Memory B cell (primary cell): ENCODE measurements at regions not wholly inside any gene's neighbourhood (a gene's known extent, or its start where the extent isn't known, plus 50 kb on each side); places are given as distances from the start of the nearest gene placed in this dataset.

Experiments used
- ATAC-seq: fragments of 150-1000 bp; cut with Tn5 transposase; 2 replicates; pipeline ENCODE4 v1.10.0; 2021; ENCODE audit warnings: low read depth, mild to moderate bottlenecking, moderate library complexity
- DNase-seq, 2 donors: peaks; one replicate each; pipeline ENCODE4 v3.0.0; 2022; ENCODE audit warnings: low spot score in 2 of 2
- H3K27ac Mint-ChIP-seq: one replicate; pipeline ENCODE4 v1.8.0; 2022; ENCODE audit warnings: mild to moderate bottlenecking, moderate library complexity, mixed read lengths
- H3K27me3 Mint-ChIP-seq: one replicate; pipeline ENCODE4 v1.8.0; 2022; ENCODE audit warnings: mixed read lengths
- H3K36me3 Mint-ChIP-seq: one replicate; pipeline ENCODE4 v1.8.0; 2022; ENCODE audit warnings: mild to moderate bottlenecking, mixed read lengths
- H3K4me1 Mint-ChIP-seq: one replicate; pipeline ENCODE4 v1.8.0; 2022; ENCODE audit warnings: mixed read lengths
- H3K4me3 Mint-ChIP-seq: one replicate; pipeline ENCODE4 v1.8.0; 2022; ENCODE audit warnings: mild to moderate bottlenecking, moderate library complexity, mixed read lengths
- H3K9me3 Mint-ChIP-seq: one replicate; pipeline ENCODE4 v1.8.0; 2022; ENCODE audit warnings: mixed read lengths

GRCh38 chr2:59490192-59490591 is 1063.3 kb downstream of the BCL11A start:
- H3K36me3 Mint-ChIP-seq = no peaks in the 10 kb centered on the region
- H3K4me1 Mint-ChIP-seq = no peaks in the 10 kb centered on the region
- H3K27me3 Mint-ChIP-seq = peaks cover 4% of the 10 kb centered on the region
- no peak overlapping the region for H3K27ac Mint-ChIP-seq
- no peak for DNase-seq
- H3K4me3 Mint-ChIP-seq = no peak overlapping the region
- H3K9me3 Mint-ChIP-seq = peaks cover 7% of the 10 kb centered on the region
- no peak for ATAC-seq

- H3K36me3 Mint-ChIP-seq = no peaks in the 10 kb centered on the region
- no peak for DNase-seq
- no peak overlapping the region for H3K4me3 Mint-ChIP-seq
- H3K27ac Mint-ChIP-seq = no peak overlapping the region
- H3K4me1 Mint-ChIP-seq = no peaks in the 10 kb centered on the region
- no peak for ATAC-seq
- H3K27me3 Mint-ChIP-seq = peaks cover 4% of the 10 kb centered on the region
- H3K9me3 Mint-ChIP-seq = peaks cover 7% of the 10 kb centered on the region
Observed at GRCh38 chr2:59484673-59485072, 1068.8 kb downstream of the BCL11A start.

GRCh38 chr2:59463426-59463825 is 1090.0 kb downstream of the BCL11A start:
- no peaks in the 10 kb centered on the region for H3K9me3 Mint-ChIP-seq
- peaks cover 7% of the 10 kb centered on the region for H3K27me3 Mint-ChIP-seq
- DNase-seq = no peak
- H3K36me3 Mint-ChIP-seq = no peaks in the 10 kb centered on the region
- H3K27ac Mint-ChIP-seq = no peak overlapping the region
- no peak for ATAC-seq
- H3K4me3 Mint-ChIP-seq = no peak overlapping the region
- peaks cover 3% of the 10 kb centered on the region for H3K4me1 Mint-ChIP-seq

GRCh38 chr2:59462422-59463197 is 1090.8 kb downstream of the BCL11A start:
- no peak for DNase-seq
- Mint-ChIP-seq H3K4me1 (peaks cover 3% of the 10 kb centered on the region), H3K27me3 (peaks cover 7% of the 10 kb centered on the region), H3K4me3 (no peak overlapping the region), H3K27ac (no peak overlapping the region), H3K36me3 (no peaks in the 10 kb centered on the region), H3K9me3 (no peaks in the 10 kb centered on the region)
- no peak for ATAC-seq

- Mint-ChIP-seq H3K9me3 (no peaks in the 10 kb centered on the region), H3K36me3 (no peaks in the 10 kb centered on the region), H3K27ac (no peak overlapping the region), H3K4me3 (no peak overlapping the region), H3K4me1 (peaks cover 3% of the 10 kb centered on the region), H3K27me3 (peaks cover 7% of the 10 kb centered on the region)
- ATAC-seq (no peak), DNase-seq (no peak)
Observed at GRCh38 chr2:59461127-59461526, 1092.3 kb downstream of the BCL11A start.

- Mint-ChIP-seq H3K4me1 (peaks cover 3% of the 10 kb centered on the region), H3K9me3 (no peaks in the 10 kb centered on the region), H3K27ac (no peak overlapping the region), H3K27me3 (peaks cover 8% of the 10 kb centered on the region), H3K4me3 (no peak overlapping the region), H3K36me3 (no peaks in the 10 kb centered on the region)
- ATAC-seq (no peak), DNase-seq (no peak)
Observed at GRCh38 chr2:59458800-59459199, 1094.7 kb downstream of the BCL11A start.

- no peak overlapping the region for H3K27ac Mint-ChIP-seq
- DNase-seq (no peak), ATAC-seq (no peak)
- no peaks in the 10 kb centered on the region for H3K9me3 Mint-ChIP-seq
- H3K4me1 Mint-ChIP-seq = no peaks in the 10 kb centered on the region
- H3K36me3 Mint-ChIP-seq = no peaks in the 10 kb centered on the region
- no peak overlapping the region for H3K4me3 Mint-ChIP-seq
- peaks cover 8% of the 10 kb centered on the region for H3K27me3 Mint-ChIP-seq
Observed at GRCh38 chr2:59456285-59456684, 1097.2 kb downstream of the BCL11A start.

- H3K27ac Mint-ChIP-seq = no peak overlapping the region
- ATAC-seq = peak; percentile 78
- H3K4me3 Mint-ChIP-seq = no peak overlapping the region
Observed at GRCh38 chr2:59449274-59449673, 1104.2 kb downstream of the BCL11A start.

GRCh38 chr2:59440491-59440890 is 1113.0 kb downstream of the BCL11A start:
- H3K9me3 Mint-ChIP-seq = no peaks in the 10 kb centered on the region
- DNase-seq = no peak
- ATAC-seq = no peak
- H3K36me3 Mint-ChIP-seq = no peaks in the 10 kb centered on the region
- no peaks in the 10 kb centered on the region for H3K4me1 Mint-ChIP-seq
- H3K27ac Mint-ChIP-seq = no peak overlapping the region
- H3K4me3 Mint-ChIP-seq = no peak overlapping the region
- H3K27me3 Mint-ChIP-seq = peaks cover 9% of the 10 kb centered on the region

More at GRCh38 chr2:59449274-59449673, 1104.2 kb downstream of the BCL11A start:
- Mint-ChIP-seq H3K36me3 (no peaks in the 10 kb centered on the region), H3K4me1 (no peaks in the 10 kb centered on the region), H3K27me3 (peaks cover 3% of the 10 kb centered on the region), H3K9me3 (no peaks in the 10 kb centered on the region)
- peak in 1 of 2 donors; percentile 25 for DNase-seq

- Mint-ChIP-seq H3K36me3 (peaks cover 2% of the 10 kb centered on the region), H3K4me3 (no peak overlapping the region), H3K27ac (no peak overlapping the region), H3K4me1 (no peaks in the 10 kb centered on the region), H3K27me3 (peaks cover 12% of the 10 kb centered on the region), H3K9me3 (no peaks in the 10 kb centered on the region)
- DNase-seq = no peak
- ATAC-seq = no peak
Observed at GRCh38 chr2:59435635-59436034, 1117.8 kb downstream of the BCL11A start.

- Mint-ChIP-seq H3K4me1 (no peaks in the 10 kb centered on the region), H3K4me3 (no peak overlapping the region), H3K36me3 (peaks cover 2% of the 10 kb centered on the region), H3K9me3 (peaks cover 5% of the 10 kb centered on the region), H3K27ac (no peak overlapping the region), H3K27me3 (peaks cover 6% of the 10 kb centered on the region)
- ATAC-seq (no peak), DNase-seq (no peak)
Observed at GRCh38 chr2:59428940-59429339, 1124.5 kb downstream of the BCL11A start.

- Mint-ChIP-seq H3K9me3 (peaks cover 5% of the 10 kb centered on the region), H3K27me3 (peaks cover 6% of the 10 kb centered on the region)
Observed at GRCh38 chr2:59427980-59428379, 1125.5 kb downstream of the BCL11A start.

GRCh38 chr2:59425247-59425646 is 1128.2 kb downstream of the BCL11A start:
- ATAC-seq = no peak
- Mint-ChIP-seq H3K9me3 (peaks cover 3% of the 10 kb centered on the region), H3K4me1 (no peaks in the 10 kb centered on the region), H3K4me3 (no peak overlapping the region), H3K36me3 (no peaks in the 10 kb centered on the region), H3K27me3 (peaks cover 2% of the 10 kb centered on the region), H3K27ac (no peak overlapping the region)
- DNase-seq = no peak

More at GRCh38 chr2:59427980-59428379, 1125.5 kb downstream of the BCL11A start:
- Mint-ChIP-seq H3K36me3 (peaks cover 2% of the 10 kb centered on the region), H3K4me1 (no peaks in the 10 kb centered on the region), H3K27ac (no peak overlapping the region), H3K4me3 (no peak overlapping the region)
- no peak for DNase-seq
- no peak for ATAC-seq

GRCh38 chr2:59413751-59414570 is 1139.5 kb downstream of the BCL11A start:
- H3K4me1 Mint-ChIP-seq = no peaks in the 10 kb centered on the region
- peaks cover 21% of the 10 kb centered on the region for H3K27me3 Mint-ChIP-seq
- DNase-seq (no peak), ATAC-seq (no peak)
- no peak overlapping the region for H3K27ac Mint-ChIP-seq
- H3K4me3 Mint-ChIP-seq = no peak overlapping the region
- peaks cover 2% of the 10 kb centered on the region for H3K36me3 Mint-ChIP-seq
- H3K9me3 Mint-ChIP-seq = peaks cover 21% of the 10 kb centered on the region
